NCI-H1417 treated with DMSO at 0.1 percent for 48 hours (cell line): ENCODE measurements at regions not wholly inside any gene's neighbourhood (a gene's known extent, or its start where the extent isn't known, plus 50 kb on each side); places are given as distances from the start of the nearest gene placed in this dataset.
A peak's percentile ranks its signal among the peaks of the same experiment; 100 is the strongest.
"Not testable (repeated sequence)": the region's sequence is repeated elsewhere in the genome, so short reads cannot be mapped to it uniquely, and the experiment has no call there.

Source experiments
- DNase-seq: peaks from one replicate; lab custom pipeline; 2025; lab: John Stamatoyannopoulos, UW

DNA sequence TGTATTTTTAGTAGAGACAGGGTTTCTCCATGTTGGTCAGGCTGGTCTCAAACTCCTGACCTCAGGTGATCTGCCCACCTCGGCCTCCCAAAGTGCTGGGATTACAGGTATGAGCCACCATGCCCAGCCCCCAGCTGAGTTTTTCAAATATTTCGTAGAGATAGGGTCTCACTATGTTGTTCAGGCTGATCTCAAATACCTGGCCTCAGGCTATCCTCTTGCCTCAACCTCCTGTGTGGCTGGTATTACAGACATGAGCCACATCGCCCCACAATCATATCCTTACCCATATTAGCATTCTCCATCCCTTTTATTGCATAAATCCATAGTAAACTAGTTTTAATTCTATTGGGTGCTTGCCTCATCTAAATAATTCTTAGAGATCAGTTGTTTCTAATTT lies 157.6 kb upstream of the HEY2 start:
- DNase-seq, result not testable (repeated sequence)

DNA sequence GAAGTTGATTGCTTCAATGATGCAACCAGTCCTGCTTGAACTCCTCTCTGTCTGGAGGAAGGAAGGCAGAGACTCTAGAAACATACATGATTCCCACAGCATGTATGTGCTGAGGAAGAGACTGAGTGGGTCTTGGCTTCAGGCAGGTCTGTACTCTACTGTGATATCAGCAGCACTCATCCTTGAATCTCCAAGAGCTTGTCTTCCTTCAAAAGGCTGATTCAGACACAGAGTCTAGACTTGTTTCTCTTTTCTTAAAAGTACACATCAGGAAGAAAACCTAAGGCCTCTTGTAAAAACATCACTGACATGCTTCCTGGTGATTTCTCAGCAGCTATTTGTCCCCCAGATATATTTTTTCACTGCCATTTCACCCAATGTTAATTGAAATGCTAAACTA lies 155.7 kb upstream of the HEY2 start:
- no peak for DNase-seq

DNA sequence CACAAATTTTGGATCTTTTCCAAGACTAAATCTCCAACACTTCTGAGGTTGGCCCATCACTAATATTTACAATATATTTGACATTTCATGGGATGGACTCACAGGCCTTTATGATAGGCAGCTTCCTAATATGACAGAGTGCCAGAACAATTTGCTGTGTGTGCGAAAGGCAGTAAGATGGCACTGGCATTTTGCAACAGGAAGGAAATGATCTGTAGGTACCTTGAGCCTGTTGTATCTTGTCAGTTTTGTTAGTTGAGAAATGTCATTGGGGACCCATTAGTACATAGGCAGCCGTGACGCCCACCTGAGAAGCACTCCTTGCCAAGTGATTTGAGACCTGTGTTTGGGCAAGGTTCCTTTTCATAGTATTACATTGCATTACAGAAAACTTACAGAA lies 153.4 kb upstream of the HEY2 start:
- no peak for DNase-seq

GRCh38 chr6:125597411-125598253 lies 151.8 kb upstream of the HEY2 start:
- no peak for DNase-seq

DNA sequence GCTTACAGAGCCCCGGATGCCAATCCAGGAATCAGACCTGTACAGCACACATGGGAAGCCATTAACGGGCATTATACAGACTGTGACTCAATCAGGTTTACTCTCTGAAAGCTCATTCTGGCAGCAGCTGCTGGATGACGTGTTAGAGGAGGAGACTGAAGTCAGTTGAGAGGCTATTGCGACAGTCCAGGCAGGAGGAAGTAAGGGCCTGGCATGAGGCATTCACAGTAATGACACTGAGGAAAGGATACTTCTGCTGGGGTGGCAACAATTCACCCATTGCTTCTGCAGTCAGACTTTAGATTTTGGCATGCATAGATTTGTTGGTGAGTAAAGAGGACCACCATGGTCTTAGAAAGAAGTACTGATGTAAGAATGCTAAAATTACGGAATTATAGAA lies 151.0 kb upstream of the HEY2 start:
- no peak for DNase-seq

DNA sequence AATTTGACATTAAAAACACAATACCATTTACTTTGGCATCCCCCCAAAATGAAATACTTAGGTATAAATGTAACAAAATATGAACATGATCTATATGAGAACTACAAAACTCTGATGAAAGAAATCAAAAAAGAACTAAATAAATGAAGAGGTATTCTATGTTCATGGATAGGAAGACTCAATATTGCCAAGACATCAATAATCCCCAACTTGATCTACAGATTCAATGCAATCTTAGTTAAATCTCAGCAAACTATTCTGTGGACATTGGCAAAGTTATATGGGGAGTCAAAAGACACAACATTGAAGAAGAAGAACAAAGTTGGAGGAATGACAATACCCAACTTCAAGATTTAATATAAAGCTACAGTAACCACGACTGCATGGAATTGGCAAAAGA lies 145.2 kb upstream of the HEY2 start:
- no peak for DNase-seq

- DNase-seq, result no peak
These were observed 137.7 kb upstream of the HEY2 start for GRCh38 chr6:125611573-125612344.

DNA sequence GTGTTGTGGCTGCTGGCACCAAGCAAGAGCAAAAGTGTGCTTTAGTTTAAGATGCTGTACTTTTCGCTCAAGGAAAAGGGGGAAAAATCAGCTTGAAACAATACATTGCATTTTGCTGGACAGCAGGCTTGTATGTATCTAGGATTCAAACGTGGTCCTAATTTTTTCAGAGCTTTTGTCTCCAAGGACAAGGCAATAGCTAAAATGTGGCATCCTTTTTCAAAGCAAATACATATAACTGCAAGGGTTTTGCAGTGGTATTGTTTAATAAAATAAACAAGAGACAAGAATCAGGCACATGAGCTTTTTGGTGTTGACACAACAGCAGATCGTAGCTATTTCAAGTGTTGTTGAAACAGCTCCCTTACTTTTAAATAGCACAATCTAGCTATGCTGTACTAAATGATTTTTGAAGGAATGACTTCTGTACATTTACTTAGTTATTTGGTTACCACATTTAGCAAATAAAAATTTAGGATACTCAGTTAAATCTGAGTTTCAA lies 137.0 kb upstream of the HEY2 start:
- no peak for DNase-seq

DNA sequence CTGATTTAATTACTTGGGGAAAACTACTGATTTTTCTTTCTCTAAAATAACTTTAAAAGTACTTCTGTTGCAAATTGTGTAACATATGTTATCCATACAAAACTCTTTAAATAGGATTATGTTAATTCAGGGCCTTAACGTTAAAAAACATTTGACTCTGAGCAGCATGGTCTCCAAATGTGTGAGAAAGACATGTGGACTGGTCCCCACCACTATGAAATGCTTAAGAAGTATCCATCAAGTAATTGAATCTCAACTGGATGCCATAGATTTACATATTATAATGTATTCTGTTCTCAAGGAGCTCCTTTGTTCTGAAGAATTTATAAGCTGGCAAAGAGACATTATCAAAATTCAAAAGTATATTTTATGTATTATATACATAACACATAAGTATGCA lies 130.8 kb upstream of the HEY2 start:
- no peak for DNase-seq

GRCh38 chr6:125623085-125623484 lies 126.3 kb upstream of the HEY2 start:
- DNase-seq, result no peak

GRCh38 chr6:125631165-125631564 lies 118.3 kb upstream of the HEY2 start:
- no peak for DNase-seq

DNA sequence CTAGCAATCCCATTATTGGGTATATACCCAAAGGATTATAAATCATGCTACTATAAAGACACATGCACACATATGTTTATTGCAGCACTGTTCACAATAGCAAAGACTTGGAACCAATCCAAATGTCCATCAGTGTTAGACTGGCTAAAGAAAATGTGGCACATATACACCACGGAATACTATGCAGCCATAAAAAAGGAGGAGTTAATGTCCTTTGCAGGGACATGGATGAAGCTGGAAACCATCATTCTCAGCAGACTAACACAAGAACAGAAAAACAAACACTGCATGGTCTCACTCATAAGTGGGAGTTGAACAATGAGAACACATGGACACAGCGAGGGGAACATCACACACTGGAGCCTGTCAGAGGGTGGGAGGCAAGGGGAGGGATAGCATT lies 113.4 kb upstream of the HEY2 start:
- DNase-seq, result not testable (repeated sequence)

DNA sequence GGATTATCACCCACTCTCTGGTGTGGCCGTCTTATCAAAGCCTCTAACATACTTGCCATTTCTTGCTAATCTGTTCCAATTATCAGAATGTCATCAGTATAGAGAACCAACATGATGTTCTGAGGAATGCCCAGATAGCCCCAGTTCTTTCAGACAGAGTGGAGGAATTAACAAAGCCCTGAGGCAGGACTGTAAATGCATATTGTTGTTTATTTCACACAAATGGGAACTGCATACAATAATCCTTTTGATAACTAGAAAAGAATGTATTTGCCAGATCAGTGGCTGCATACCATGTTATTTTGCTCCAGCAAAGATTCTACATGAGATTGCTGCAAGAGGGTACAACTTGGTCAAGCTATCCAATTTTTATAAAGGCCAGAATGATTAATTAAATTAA lies 112.8 kb upstream of the HEY2 start:
- no peak for DNase-seq

DNA sequence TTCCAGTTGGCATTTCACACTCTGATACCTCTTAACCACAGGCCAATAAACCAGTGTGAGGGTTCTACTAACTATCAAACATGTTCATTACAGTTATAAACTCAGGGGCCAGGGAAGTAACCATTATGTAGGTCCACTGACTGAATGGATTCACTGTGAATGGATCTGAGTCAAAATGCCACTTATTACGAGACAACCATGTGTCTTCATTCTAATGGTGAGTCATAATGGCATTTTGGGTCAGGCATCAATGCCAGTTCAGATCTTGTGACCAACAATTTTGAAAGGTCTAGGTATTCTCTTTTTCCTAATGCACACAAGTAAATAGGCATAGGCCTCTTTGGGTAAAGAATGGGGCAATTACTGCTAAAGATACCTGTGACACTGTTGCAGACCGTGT lies 112.2 kb upstream of the HEY2 start:
- no peak for DNase-seq

- DNase-seq, result no peak
These were observed 109.9 kb upstream of the HEY2 start for GRCh38 chr6:125639466-125640020.

DNA sequence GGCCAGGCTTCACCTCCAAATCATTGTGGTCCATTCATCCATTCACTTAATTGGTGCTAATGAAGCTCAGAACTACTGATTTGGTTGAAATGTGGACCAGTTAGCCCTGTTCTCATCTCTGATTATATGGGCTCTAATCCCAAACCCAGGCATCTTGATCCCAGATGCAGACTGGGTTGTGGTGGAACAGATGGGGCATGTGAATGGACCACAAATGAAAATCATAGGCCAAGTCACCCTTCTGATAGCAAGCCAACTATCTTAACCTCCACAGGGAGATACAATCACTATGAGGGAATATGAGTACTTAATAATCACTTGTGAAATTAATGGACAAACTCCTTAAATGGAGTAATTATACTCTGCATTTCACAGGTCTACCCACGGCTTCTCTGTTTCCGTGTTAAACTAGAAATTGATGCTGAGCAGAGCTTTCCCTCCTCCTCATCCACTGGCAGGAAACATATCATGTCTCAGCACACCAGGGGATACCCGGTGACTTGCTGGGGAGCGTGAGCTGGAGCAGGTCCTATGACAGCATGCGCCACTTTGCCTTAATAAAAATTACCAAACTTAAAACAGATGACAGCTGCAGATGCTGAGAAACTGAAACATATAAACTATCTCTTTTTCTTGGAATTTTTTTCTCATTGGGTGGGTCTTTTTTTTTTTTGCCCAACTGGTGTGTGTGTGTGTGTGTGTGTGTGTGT lies 108.8 kb upstream of the HEY2 start:
- DNase-seq, result no peak

DNA sequence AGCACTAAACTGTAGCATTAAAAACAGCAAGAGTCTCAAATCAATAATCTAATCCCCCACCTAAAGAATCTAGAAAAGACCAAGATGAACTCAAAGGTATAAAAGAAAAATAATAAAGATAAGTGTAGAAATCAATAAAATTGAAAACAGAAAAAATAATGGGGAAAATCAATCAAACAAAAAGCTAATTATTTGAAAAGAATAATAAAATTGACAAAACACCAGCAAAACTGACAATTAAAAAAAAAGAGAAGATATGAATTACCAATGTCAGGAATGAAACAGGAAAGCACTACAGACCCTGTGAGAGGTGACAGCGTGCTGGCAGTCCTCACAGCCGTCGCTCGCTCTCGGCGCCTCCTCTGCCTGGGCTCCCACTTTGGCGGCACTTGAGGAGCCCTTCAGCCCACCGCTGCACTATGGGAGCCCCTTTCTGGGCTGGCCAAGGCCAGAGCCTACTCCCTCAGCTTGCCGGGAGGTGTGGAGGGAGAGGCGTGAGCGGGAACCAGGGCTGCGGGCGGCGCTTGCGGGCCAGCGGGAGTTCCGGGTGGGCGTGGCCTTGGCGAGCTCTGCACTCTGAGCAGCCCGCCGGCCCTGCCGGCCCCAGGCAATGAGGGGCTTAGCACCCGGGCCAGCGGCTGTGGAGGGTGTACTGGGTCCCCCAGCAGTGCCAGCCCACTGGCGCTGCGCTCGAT lies 105.3 kb upstream of the HEY2 start:
- not testable (repeated sequence) for DNase-seq

- DNase-seq, result no peak
These were observed 102.0 kb upstream of the HEY2 start for GRCh38 chr6:125647391-125647790.

GRCh38 chr6:125653752-125654151 lies 95.7 kb upstream of the HEY2 start:
- DNase-seq, result not testable (repeated sequence)

GRCh38 chr6:125655511-125655910 lies 93.9 kb upstream of the HEY2 start:
- DNase-seq, result no peak

GRCh38 chr6:125656287-125656870 lies 93.1 kb upstream of the HEY2 start:
- DNase-seq, result peak; percentile 26
